ENCODE measurements at regions not wholly inside any gene's neighbourhood (a gene's known extent, or its start where the extent isn't known, plus 50 kb on each side); places are given as distances from the start of the nearest gene placed in this dataset.

- CTCF ChIA-PET, result no interaction called here
- POLR2A ChIA-PET, result no interaction called here
- no peak for DNase-seq (ENCODE audit: extremely low spot score)
- no peak for TF ChIP-seq CTCF (IDR thresholded peaks at IDR 0.05; ENCODE audit: control extremely low read depth, extremely low read depth, low read depth, missing control alignments)
Observed at GRCh38 chrX:122666601-122667000, 517.5 kb upstream of the GRIA3 start.

GRCh38 chrX:122667667-122668066 is 516.4 kb upstream of the GRIA3 start:
- ChIA-PET POLR2A (no interaction called here), CTCF (no interaction called here)
- no peak for TF ChIP-seq CTCF (IDR thresholded peaks at IDR 0.05; ENCODE audit: control extremely low read depth, extremely low read depth, low read depth, missing control alignments)
- no peak for DNase-seq (ENCODE audit: extremely low spot score)

GRCh38 chrX:122703762-122704161 is 480.3 kb upstream of the GRIA3 start:
- ChIA-PET POLR2A (no interaction called here), CTCF (no interaction called here)
- DNase-seq (ENCODE audit: extremely low spot score), result no peak

GRCh38 chrX:122739770-122740169 is 444.3 kb upstream of the GRIA3 start:
- POLR2A ChIA-PET, result no interaction called here
- no peak for TF ChIP-seq CTCF (IDR thresholded peaks at IDR 0.05; ENCODE audit: control extremely low read depth, extremely low read depth, low read depth, missing control alignments)
- CTCF ChIA-PET, result no interaction called here
- DNase-seq (ENCODE audit: extremely low spot score), result no peak

More at GRCh38 chrX:122703762-122704161, 480.3 kb upstream of the GRIA3 start:
- no peak for TF ChIP-seq CTCF (IDR thresholded peaks at IDR 0.05; ENCODE audit: control extremely low read depth, extremely low read depth, low read depth, missing control alignments)

- TF ChIP-seq CTCF (IDR thresholded peaks at IDR 0.05; ENCODE audit: control extremely low read depth, extremely low read depth, low read depth, missing control alignments), result no peak
- CTCF ChIA-PET, result no interaction called here
- DNase-seq (ENCODE audit: extremely low spot score), result no peak
- POLR2A ChIA-PET, result no interaction called here
Observed at GRCh38 chrX:122770581-122770980, 413.5 kb upstream of the GRIA3 start.

GRCh38 chrX:122771933-122772332 is 412.1 kb upstream of the GRIA3 start:
- no peak for TF ChIP-seq CTCF (IDR thresholded peaks at IDR 0.05; ENCODE audit: control extremely low read depth, extremely low read depth, low read depth, missing control alignments)
- POLR2A ChIA-PET, result no interaction called here
- CTCF ChIA-PET, result no interaction called here
- DNase-seq (ENCODE audit: extremely low spot score), result no peak

- no peak for TF ChIP-seq CTCF (IDR thresholded peaks at IDR 0.05; ENCODE audit: control extremely low read depth, extremely low read depth, low read depth, missing control alignments)
- no peak for DNase-seq (ENCODE audit: extremely low spot score)
- CTCF ChIA-PET, result no interaction called here
- POLR2A ChIA-PET, result no interaction called here
Observed at GRCh38 chrX:122777766-122778165, 406.3 kb upstream of the GRIA3 start.
